Cardiac muscle cell (in vitro differentiated cells and primary cell): ENCODE measurements at regions not wholly inside any gene's neighbourhood (a gene's known extent, or its start where the extent isn't known, plus 50 kb on each side); places are given as distances from the start of the nearest gene placed in this dataset.

Experiments
- DNase-seq, 2 donors: peaks; one replicate each; pipeline versions ENCODE4 v3.0.0 to v3.0.0-alpha.2; 2010 to 2017; ENCODE audit warnings: low read depth in 1 of 2, low spot score in 1 of 2
- H3K27ac ChIP-seq: fragments of 200-600 bp; sonication (generic); 2 replicates; pipeline ENCODE4 v1.5.1; 2016
- H3K27me3 ChIP-seq: fragments of 200-600 bp; sonication (generic); 2 replicates; pipeline ENCODE4 v1.6.0; 2016; ENCODE audit warnings: control low read depth
- H3K36me3 ChIP-seq: fragments of 200-600 bp; sonication (generic); 2 replicates; pipeline ENCODE4 v1.5.1; 2016; ENCODE audit warnings: control low read depth
- H3K4me1 ChIP-seq: fragments of 200-600 bp; sonication (generic); 2 replicates; pipeline ENCODE4 v1.8.1; 2017; ENCODE audit warnings: low read depth, mild to moderate bottlenecking, mixed run types
- H3K4me3 ChIP-seq: fragments of 200-600 bp; sonication (generic); 2 replicates; pipeline ENCODE4 v1.5.1; 2016; ENCODE audit warnings: mild to moderate bottlenecking
- H3K9me3 ChIP-seq: fragments of 200-600 bp; sonication (generic); 2 replicates; pipeline ENCODE4 v1.5.1; 2017; ENCODE audit warnings: low read depth, mild to moderate bottlenecking, control low read depth
- TF ChIP-seq, protein P1 (sequence below): IDR thresholded peaks from 2 replicates; pipeline ENCODE4 v1.5.1; 2012; ENCODE audit warnings: low read depth, mild to moderate bottlenecking, low read length

DNA sequence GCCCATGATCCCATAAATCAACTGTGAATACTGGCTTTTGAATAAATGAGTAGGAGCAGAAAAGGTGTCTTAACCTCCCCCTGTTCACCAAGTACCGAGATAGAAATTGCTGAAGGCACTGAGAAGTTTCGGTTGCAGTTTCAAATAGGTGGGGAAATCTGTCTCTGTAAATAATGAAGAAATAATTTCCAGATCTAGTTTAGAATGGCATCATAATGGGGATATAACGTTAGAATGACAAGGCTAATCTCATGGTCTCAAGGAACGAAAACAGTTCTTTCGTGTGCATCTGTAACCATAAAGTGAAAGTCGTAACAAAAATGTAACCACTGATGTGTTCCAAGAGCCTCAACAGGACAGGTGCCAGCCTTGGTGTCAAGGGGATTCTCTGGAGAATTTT lies 49.9 kb upstream of the TMEM18 start:
- no peak overlapping the region for H3K4me3 ChIP-seq
- TF ChIP-seq, protein P1, sequence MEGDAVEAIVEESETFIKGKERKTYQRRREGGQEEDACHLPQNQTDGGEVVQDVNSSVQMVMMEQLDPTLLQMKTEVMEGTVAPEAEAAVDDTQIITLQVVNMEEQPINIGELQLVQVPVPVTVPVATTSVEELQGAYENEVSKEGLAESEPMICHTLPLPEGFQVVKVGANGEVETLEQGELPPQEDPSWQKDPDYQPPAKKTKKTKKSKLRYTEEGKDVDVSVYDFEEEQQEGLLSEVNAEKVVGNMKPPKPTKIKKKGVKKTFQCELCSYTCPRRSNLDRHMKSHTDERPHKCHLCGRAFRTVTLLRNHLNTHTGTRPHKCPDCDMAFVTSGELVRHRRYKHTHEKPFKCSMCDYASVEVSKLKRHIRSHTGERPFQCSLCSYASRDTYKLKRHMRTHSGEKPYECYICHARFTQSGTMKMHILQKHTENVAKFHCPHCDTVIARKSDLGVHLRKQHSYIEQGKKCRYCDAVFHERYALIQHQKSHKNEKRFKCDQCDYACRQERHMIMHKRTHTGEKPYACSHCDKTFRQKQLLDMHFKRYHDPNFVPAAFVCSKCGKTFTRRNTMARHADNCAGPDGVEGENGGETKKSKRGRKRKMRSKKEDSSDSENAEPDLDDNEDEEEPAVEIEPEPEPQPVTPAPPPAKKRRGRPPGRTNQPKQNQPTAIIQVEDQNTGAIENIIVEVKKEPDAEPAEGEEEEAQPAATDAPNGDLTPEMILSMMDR = no peak
- H3K4me1 ChIP-seq = no peaks in the 10 kb centered on the region
- DNase-seq = no peak
- no peaks in the 10 kb centered on the region for H3K36me3 ChIP-seq
- H3K27me3 ChIP-seq = no peaks in the 10 kb centered on the region
- H3K9me3 ChIP-seq = no peaks in the 10 kb centered on the region
- no peak overlapping the region for H3K27ac ChIP-seq
